ENCODE measurements at regions not wholly inside any gene's neighbourhood (a gene's known extent, or its start where the extent isn't known, plus 50 kb on each side); places are given as distances from the start of the nearest gene placed in this dataset.
"Not testable (repeated sequence)": the region's sequence is repeated elsewhere in the genome, so short reads cannot be mapped to it uniquely, and the experiment has no call there.

GRCh38 chr7:69515495-69516212, 82.6 kb upstream of the AUTS2 start:
- DNase-seq (ENCODE audit: low read depth in 4 of 4, low spot score in 2 of 4): no peak

- no peak for DNase-seq (ENCODE audit: low read depth in 4 of 4, low spot score in 2 of 4)
Observed at GRCh38 chr7:69516238-69516820, 81.9 kb upstream of the AUTS2 start.

GRCh38 chr7:69517985-69518704, 80.1 kb upstream of the AUTS2 start:
- DNase-seq (ENCODE audit: low read depth in 4 of 4, low spot score in 2 of 4): no peak

- DNase-seq (ENCODE audit: low read depth in 4 of 4, low spot score in 2 of 4): no peak
Observed at GRCh38 chr7:69518705-69519077, 79.6 kb upstream of the AUTS2 start.

GRCh38 chr7:69526570-69526969, 71.7 kb upstream of the AUTS2 start:
- no peak for DNase-seq (ENCODE audit: low read depth in 4 of 4, low spot score in 2 of 4)

GRCh38 chr7:69527706-69528105, 70.6 kb upstream of the AUTS2 start:
- no peak for DNase-seq (ENCODE audit: low read depth in 4 of 4, low spot score in 2 of 4)

- no peak for DNase-seq (ENCODE audit: low read depth in 4 of 4, low spot score in 2 of 4)
Observed at GRCh38 chr7:69531050-69531449, 67.2 kb upstream of the AUTS2 start.

GRCh38 chr7:69534461-69535041, 63.7 kb upstream of the AUTS2 start:
- DNase-seq (ENCODE audit: low read depth in 4 of 4, low spot score in 2 of 4): no peak

GRCh38 chr7:69537691-69538090, 60.6 kb upstream of the AUTS2 start:
- DNase-seq (ENCODE audit: low read depth in 4 of 4, low spot score in 2 of 4): no peak

- no peak for DNase-seq (ENCODE audit: low read depth in 4 of 4, low spot score in 2 of 4)
Observed at GRCh38 chr7:69539531-69539930, 58.7 kb upstream of the AUTS2 start.

- DNase-seq (ENCODE audit: low read depth in 4 of 4, low spot score in 2 of 4): no peak
Observed at GRCh38 chr7:69540287-69540686, 58.0 kb upstream of the AUTS2 start.

GRCh38 chr7:69541779-69542432, 56.4 kb upstream of the AUTS2 start:
- DNase-seq (ENCODE audit: low read depth in 4 of 4, low spot score in 2 of 4): not testable (repeated sequence)

GRCh38 chr7:69545175-69545574, 53.1 kb upstream of the AUTS2 start:
- DNase-seq (ENCODE audit: low read depth in 4 of 4, low spot score in 2 of 4): no peak
